ENCODE measurements at regions not wholly inside any gene's neighbourhood (a gene's known extent, or its start where the extent isn't known, plus 50 kb on each side); places are given as distances from the start of the nearest gene placed in this dataset.

- DNase-seq (ENCODE audit: low read depth in 2 of 2): no peak
- no peak for TF ChIP-seq CTCF (IDR thresholded peaks at IDR 0.05; ENCODE audit: low read depth, low read length)
- H3K4me3 ChIP-seq (replicated peaks in 1 of 2; ENCODE audit: low read depth in 2 of 2, low read length in 2 of 2): no peak overlapping the region
Observed at GRCh38 chr4:79850626-79851025, 222.4 kb downstream of the ANTXR2 start.

- no peak for DNase-seq (ENCODE audit: low read depth in 2 of 2)
- no peak for TF ChIP-seq CTCF (IDR thresholded peaks at IDR 0.05; ENCODE audit: low read depth, low read length)
- no peak overlapping the region for H3K4me3 ChIP-seq (replicated peaks in 1 of 2; ENCODE audit: low read depth in 2 of 2, low read length in 2 of 2)
Observed at GRCh38 chr4:79848329-79848728, 224.7 kb downstream of the ANTXR2 start.

GRCh38 chr4:79847411-79847810 lies 225.6 kb downstream of the ANTXR2 start:
- TF ChIP-seq CTCF (IDR thresholded peaks at IDR 0.05; ENCODE audit: low read depth, low read length): no peak
- no peak overlapping the region for H3K4me3 ChIP-seq (replicated peaks in 1 of 2; ENCODE audit: low read depth in 2 of 2, low read length in 2 of 2)
- no peak for DNase-seq (ENCODE audit: low read depth in 2 of 2)

GRCh38 chr4:79842162-79842561 lies 230.9 kb downstream of the ANTXR2 start:
- TF ChIP-seq CTCF (IDR thresholded peaks at IDR 0.05; ENCODE audit: low read depth, low read length): no peak
- no peak for DNase-seq (ENCODE audit: low read depth in 2 of 2)
- H3K4me3 ChIP-seq (replicated peaks in 1 of 2; ENCODE audit: low read depth in 2 of 2, low read length in 2 of 2): no peak overlapping the region

- DNase-seq (ENCODE audit: low read depth in 2 of 2): no peak
- no peak overlapping the region for H3K4me3 ChIP-seq (replicated peaks in 1 of 2; ENCODE audit: low read depth in 2 of 2, low read length in 2 of 2)
- no peak for TF ChIP-seq CTCF (IDR thresholded peaks at IDR 0.05; ENCODE audit: low read depth, low read length)
Observed at GRCh38 chr4:79833857-79834256, 239.2 kb downstream of the ANTXR2 start.

GRCh38 chr4:79831701-79832514 lies 241.1 kb downstream of the ANTXR2 start:
- DNase-seq (ENCODE audit: low read depth in 2 of 2): no peak
- no peak overlapping the region for H3K4me3 ChIP-seq (replicated peaks in 1 of 2; ENCODE audit: low read depth in 2 of 2, low read length in 2 of 2)
- no peak for TF ChIP-seq CTCF (IDR thresholded peaks at IDR 0.05; ENCODE audit: low read depth, low read length)

GRCh38 chr4:79831119-79831528 lies 241.9 kb downstream of the ANTXR2 start:
- no peak for DNase-seq (ENCODE audit: low read depth in 2 of 2)
- TF ChIP-seq CTCF (IDR thresholded peaks at IDR 0.05; ENCODE audit: low read depth, low read length): no peak
- no peak overlapping the region for H3K4me3 ChIP-seq (replicated peaks in 1 of 2; ENCODE audit: low read depth in 2 of 2, low read length in 2 of 2)

Measured in cardiac fibroblast (primary cell).